ENCODE measurements at regions not wholly inside any gene's neighbourhood (a gene's known extent, or its start where the extent isn't known, plus 50 kb on each side); places are given as distances from the start of the nearest gene placed in this dataset.

- Histone ChIP-seq H3K27me3 (replicated peaks; ENCODE audit: insufficient read depth) (no peaks in the 10 kb centered on the region), H3K9me3 (no peaks in the 10 kb centered on the region), H3K36me3 (no peaks in the 10 kb centered on the region), H3K27ac (no peak overlapping the region), H3K4me3 (no peak overlapping the region), H3K4me1 (replicated peaks) (no peaks in the 10 kb centered on the region)
- intact Hi-C loops (cut with DNase I), result no loop called here
- WGBS, result 56% methylated on average over 8 of the region's 8 CpGs
- no peak for TF ChIP-seq POLR2AphosphoS5 (IDR thresholded peaks at IDR 0.05)
- TF ChIP-seq POLR2A (IDR thresholded peaks at IDR 0.05), result no peak
- no peak for TF ChIP-seq CTCF (IDR thresholded peaks at IDR 0.05)
- DNase-seq (ENCODE audit: low spot score), result no peak
These were observed 196.2 kb upstream of the CFAP20DC start for GRCh38 chr3:59245859-59246501.

- Histone ChIP-seq H3K4me3 (no peak overlapping the region), H3K36me3 (no peaks in the 10 kb centered on the region), H3K27ac (no peak overlapping the region), H3K9me3 (no peaks in the 10 kb centered on the region), H3K4me1 (replicated peaks) (no peaks in the 10 kb centered on the region), H3K27me3 (replicated peaks; ENCODE audit: insufficient read depth) (no peaks in the 10 kb centered on the region)
- TF ChIP-seq POLR2A (IDR thresholded peaks at IDR 0.05) (no peak), POLR2AphosphoS5 (IDR thresholded peaks at IDR 0.05) (no peak), CTCF (IDR thresholded peaks at IDR 0.05) (no peak)
- 23% methylated on average over 5 of the region's 5 CpGs for WGBS
- intact Hi-C loops (cut with DNase I), result no loop called here
- DNase-seq (ENCODE audit: low spot score), result no peak
These were observed 195.6 kb upstream of the CFAP20DC start for GRCh38 chr3:59245300-59245858.

- no peaks in the 10 kb centered on the region for H3K4me1 ChIP-seq (replicated peaks)
- H3K27me3 ChIP-seq (replicated peaks; ENCODE audit: insufficient read depth), result no peaks in the 10 kb centered on the region
- H3K27ac ChIP-seq, result no peak overlapping the region
- DNase-seq (ENCODE audit: low spot score), result no peak
- intact Hi-C loops (cut with DNase I), result no loop called here
- H3K4me3 ChIP-seq, result no peak overlapping the region
- WGBS, result 82% methylated on average over 6 of the region's 6 CpGs
- no peaks in the 10 kb centered on the region for H3K36me3 ChIP-seq
- TF ChIP-seq POLR2A (IDR thresholded peaks at IDR 0.05) (no peak), CTCF (IDR thresholded peaks at IDR 0.05) (no peak), POLR2AphosphoS5 (IDR thresholded peaks at IDR 0.05) (no peak)
- H3K9me3 ChIP-seq, result no peaks in the 10 kb centered on the region
These were observed 194.5 kb upstream of the CFAP20DC start for GRCh38 chr3:59244343-59244742.

GRCh38 chr3:59243476-59243875 is 193.7 kb upstream of the CFAP20DC start:
- H3K36me3 ChIP-seq, result no peaks in the 10 kb centered on the region
- no peaks in the 10 kb centered on the region for H3K27me3 ChIP-seq (replicated peaks; ENCODE audit: insufficient read depth)
- no peaks in the 10 kb centered on the region for H3K9me3 ChIP-seq
- no peak for DNase-seq (ENCODE audit: low spot score)
- H3K4me3 ChIP-seq, result no peak overlapping the region
- 93% methylated on average over 1 of the region's 1 CpG for WGBS
- H3K4me1 ChIP-seq (replicated peaks), result no peaks in the 10 kb centered on the region
- intact Hi-C loops (cut with DNase I), result no loop called here
- TF ChIP-seq POLR2A (IDR thresholded peaks at IDR 0.05) (no peak), POLR2AphosphoS5 (IDR thresholded peaks at IDR 0.05) (no peak), CTCF (IDR thresholded peaks at IDR 0.05) (no peak)
- H3K27ac ChIP-seq, result no peak overlapping the region

GRCh38 chr3:59240666-59241255 is 190.9 kb upstream of the CFAP20DC start:
- H3K27me3 ChIP-seq (replicated peaks; ENCODE audit: insufficient read depth), result no peaks in the 10 kb centered on the region
- no peak overlapping the region for H3K27ac ChIP-seq
- WGBS, result 95% methylated on average over 2 of the region's 2 CpGs
- intact Hi-C loops (cut with DNase I), result no loop called here
- no peaks in the 10 kb centered on the region for H3K4me1 ChIP-seq (replicated peaks)
- no peaks in the 10 kb centered on the region for H3K9me3 ChIP-seq
- no peaks in the 10 kb centered on the region for H3K36me3 ChIP-seq
- TF ChIP-seq CTCF (IDR thresholded peaks at IDR 0.05) (no peak), POLR2AphosphoS5 (IDR thresholded peaks at IDR 0.05) (no peak)
- DNase-seq (ENCODE audit: low spot score), result no peak
- H3K4me3 ChIP-seq, result no peak overlapping the region
